ENCODE measurements at regions not wholly inside any gene's neighbourhood (a gene's known extent, or its start where the extent isn't known, plus 50 kb on each side); places are given as distances from the start of the nearest gene placed in this dataset.

DNA sequence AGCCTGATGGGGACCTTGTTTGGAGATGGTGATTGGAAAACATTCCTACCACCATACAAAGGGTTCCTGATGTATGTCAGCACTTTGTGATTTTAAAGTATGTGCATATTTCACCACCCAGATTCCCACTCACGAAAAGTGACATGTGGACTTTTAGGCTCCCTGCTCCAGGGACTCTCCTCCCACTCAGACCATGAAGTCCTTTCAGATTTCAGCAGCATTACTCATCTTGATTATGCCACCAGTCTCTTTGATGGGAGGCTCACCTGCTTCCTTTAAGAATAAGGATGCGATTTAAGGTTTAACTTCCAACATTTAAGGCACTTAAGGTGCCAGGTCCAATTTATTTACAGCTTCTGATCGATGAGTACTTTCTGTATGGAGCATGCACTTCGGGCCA lies 204.4 kb downstream of the PPARGC1A start:
- no peaks in the 10 kb centered on the region for H3K79me2 ChIP-seq (ENCODE audit: insufficient read depth, low read length)
- H3K4me1 ChIP-seq (ENCODE audit: insufficient read depth, low read length, poor library complexity, severe bottlenecking), result no peaks in the 10 kb centered on the region
- no peaks in the 10 kb centered on the region for H3K27me3 ChIP-seq (ENCODE audit: insufficient read depth, low read length, poor library complexity, severe bottlenecking)
- H2AFZ ChIP-seq (ENCODE audit: low read length), result no peak overlapping the region
- no peaks in the 10 kb centered on the region for H3K36me3 ChIP-seq (ENCODE audit: insufficient read depth, low read length)
- no peak overlapping the region for H3K4me2 ChIP-seq (ENCODE audit: low read depth, low read length, poor library complexity, severe bottlenecking)
- no peaks in the 10 kb centered on the region for H3F3A ChIP-seq (ENCODE audit: low read depth)
- no peaks in the 10 kb centered on the region for H4K20me1 ChIP-seq (ENCODE audit: insufficient read depth, low read length, poor library complexity, severe bottlenecking)
- TF ChIP-seq, protein P1, sequence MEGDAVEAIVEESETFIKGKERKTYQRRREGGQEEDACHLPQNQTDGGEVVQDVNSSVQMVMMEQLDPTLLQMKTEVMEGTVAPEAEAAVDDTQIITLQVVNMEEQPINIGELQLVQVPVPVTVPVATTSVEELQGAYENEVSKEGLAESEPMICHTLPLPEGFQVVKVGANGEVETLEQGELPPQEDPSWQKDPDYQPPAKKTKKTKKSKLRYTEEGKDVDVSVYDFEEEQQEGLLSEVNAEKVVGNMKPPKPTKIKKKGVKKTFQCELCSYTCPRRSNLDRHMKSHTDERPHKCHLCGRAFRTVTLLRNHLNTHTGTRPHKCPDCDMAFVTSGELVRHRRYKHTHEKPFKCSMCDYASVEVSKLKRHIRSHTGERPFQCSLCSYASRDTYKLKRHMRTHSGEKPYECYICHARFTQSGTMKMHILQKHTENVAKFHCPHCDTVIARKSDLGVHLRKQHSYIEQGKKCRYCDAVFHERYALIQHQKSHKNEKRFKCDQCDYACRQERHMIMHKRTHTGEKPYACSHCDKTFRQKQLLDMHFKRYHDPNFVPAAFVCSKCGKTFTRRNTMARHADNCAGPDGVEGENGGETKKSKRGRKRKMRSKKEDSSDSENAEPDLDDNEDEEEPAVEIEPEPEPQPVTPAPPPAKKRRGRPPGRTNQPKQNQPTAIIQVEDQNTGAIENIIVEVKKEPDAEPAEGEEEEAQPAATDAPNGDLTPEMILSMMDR (conservative IDR thresholded peaks at IDR 0.05; ENCODE audit: low read length), result no peak
- TF ChIP-seq EZH2phosphoT487 (IDR thresholded peaks at IDR 0.05; ENCODE audit: borderline replicate concordance), result no peak
- H3K9me2 ChIP-seq (replicated peaks; ENCODE audit: low read depth, low read length), result no peaks in the 10 kb centered on the region
- no peak overlapping the region for H3K4me3 ChIP-seq (ENCODE audit: low read length, poor library complexity, severe bottlenecking)
- no peaks in the 10 kb centered on the region for H3K9me3 ChIP-seq (ENCODE audit: insufficient read depth, low read depth, low read length)
- H3K9ac ChIP-seq (ENCODE audit: low read depth, low read length, poor library complexity, severe bottlenecking), result no peak overlapping the region

DNA sequence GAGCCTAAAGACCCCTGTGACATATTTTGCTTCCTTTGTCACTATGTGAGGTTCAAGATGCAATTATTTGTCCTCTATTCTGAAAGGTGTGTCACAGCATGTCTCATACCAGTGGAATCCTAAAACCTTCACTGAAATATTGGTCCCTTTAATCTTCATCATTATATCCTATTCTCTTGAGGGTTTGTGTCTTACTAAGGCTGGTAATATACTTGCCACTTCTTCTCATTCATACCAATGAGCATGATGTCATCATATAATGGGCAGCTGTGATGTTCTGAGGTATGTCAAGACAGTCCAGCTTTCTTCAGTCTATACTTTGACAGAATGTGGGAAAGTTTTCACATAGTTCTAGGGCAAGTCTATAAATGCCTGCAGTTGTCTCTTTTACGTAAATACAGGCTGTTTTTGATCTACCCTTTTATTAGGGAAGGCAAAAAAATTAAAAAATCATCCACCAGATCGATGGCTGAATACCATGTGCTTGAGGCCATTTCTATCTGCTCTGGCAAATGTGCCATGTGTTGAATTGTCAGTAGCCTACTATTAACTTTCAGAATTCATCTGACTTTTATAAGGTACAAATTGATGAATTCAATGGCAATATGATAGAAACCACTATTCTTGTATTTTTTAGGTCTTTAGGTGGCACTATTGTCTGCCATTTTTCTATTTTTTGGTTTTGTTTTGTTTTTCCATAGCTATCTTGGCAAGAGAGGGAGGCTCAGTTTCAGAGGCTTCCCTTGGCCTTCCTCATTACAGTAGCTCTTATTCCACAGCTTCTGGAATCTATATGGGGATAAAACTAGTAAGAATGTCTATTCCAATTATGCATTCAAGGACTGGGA lies 209.0 kb downstream of the PPARGC1A start:
- Histone ChIP-seq H3K9ac (ENCODE audit: low read depth, low read length, poor library complexity, severe bottlenecking) (no peak overlapping the region), H3K9me2 (replicated peaks; ENCODE audit: low read depth, low read length) (no peaks in the 10 kb centered on the region), H3K27me3 (ENCODE audit: insufficient read depth, low read length, poor library complexity, severe bottlenecking) (no peaks in the 10 kb centered on the region), H3K4me3 (ENCODE audit: low read length, poor library complexity, severe bottlenecking) (no peak overlapping the region), H3K79me2 (ENCODE audit: insufficient read depth, low read length) (no peaks in the 10 kb centered on the region), H3K4me2 (ENCODE audit: low read depth, low read length, poor library complexity, severe bottlenecking) (no peak overlapping the region), H3F3A (ENCODE audit: low read depth) (no peaks in the 10 kb centered on the region), H3K36me3 (ENCODE audit: insufficient read depth, low read length) (no peaks in the 10 kb centered on the region), H3K4me1 (ENCODE audit: insufficient read depth, low read length, poor library complexity, severe bottlenecking) (no peaks in the 10 kb centered on the region), H3K9me3 (ENCODE audit: insufficient read depth, low read depth, low read length) (no peaks in the 10 kb centered on the region), H2AFZ (ENCODE audit: low read length) (no peak overlapping the region), H4K20me1 (ENCODE audit: insufficient read depth, low read length, poor library complexity, severe bottlenecking) (no peaks in the 10 kb centered on the region)
- TF ChIP-seq, protein P1 (conservative IDR thresholded peaks at IDR 0.05; ENCODE audit: low read length), result no peak
- TF ChIP-seq EZH2phosphoT487 (IDR thresholded peaks at IDR 0.05; ENCODE audit: borderline replicate concordance), result no peak

DNA sequence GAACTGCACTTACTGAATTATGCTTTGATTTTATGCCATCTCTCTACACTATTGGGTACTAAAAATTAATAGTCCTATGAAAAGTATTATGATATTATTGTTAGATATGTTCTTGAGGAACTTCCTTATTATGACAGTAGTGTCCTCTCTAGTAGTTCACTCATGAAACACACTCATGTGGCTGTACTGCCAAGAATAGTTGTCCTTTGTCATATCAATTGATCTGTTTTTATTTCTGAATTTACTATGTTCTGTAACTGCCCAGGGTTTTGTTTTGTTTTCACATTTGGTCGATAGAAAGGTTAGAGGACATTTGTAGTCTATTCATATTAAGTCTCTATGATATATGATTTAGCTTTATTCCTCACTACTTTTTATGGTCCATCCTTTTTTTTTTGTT lies 215.2 kb downstream of the PPARGC1A start:
- H3K9me2 ChIP-seq (replicated peaks; ENCODE audit: low read depth, low read length), result no peaks in the 10 kb centered on the region
- H4K20me1 ChIP-seq (ENCODE audit: insufficient read depth, low read length, poor library complexity, severe bottlenecking), result no peaks in the 10 kb centered on the region
- no peaks in the 10 kb centered on the region for H3K36me3 ChIP-seq (ENCODE audit: insufficient read depth, low read length)
- no peak overlapping the region for H3K4me2 ChIP-seq (ENCODE audit: low read depth, low read length, poor library complexity, severe bottlenecking)
- H3K9ac ChIP-seq (ENCODE audit: low read depth, low read length, poor library complexity, severe bottlenecking), result no peak overlapping the region
- H2AFZ ChIP-seq (ENCODE audit: low read length), result no peak overlapping the region
- no peaks in the 10 kb centered on the region for H3K4me1 ChIP-seq (ENCODE audit: insufficient read depth, low read length, poor library complexity, severe bottlenecking)
- H3K79me2 ChIP-seq (ENCODE audit: insufficient read depth, low read length), result no peaks in the 10 kb centered on the region
- H3K4me3 ChIP-seq (ENCODE audit: low read length, poor library complexity, severe bottlenecking), result no peak overlapping the region
- no peaks in the 10 kb centered on the region for H3F3A ChIP-seq (ENCODE audit: low read depth)
- H3K27me3 ChIP-seq (ENCODE audit: insufficient read depth, low read length, poor library complexity, severe bottlenecking), result no peaks in the 10 kb centered on the region
- TF ChIP-seq, protein P1 (conservative IDR thresholded peaks at IDR 0.05; ENCODE audit: low read length), result no peak
- no peak for TF ChIP-seq EZH2phosphoT487 (IDR thresholded peaks at IDR 0.05; ENCODE audit: borderline replicate concordance)
- no peaks in the 10 kb centered on the region for H3K9me3 ChIP-seq (ENCODE audit: insufficient read depth, low read depth, low read length)
